A549 (cell line): ENCODE measurements at regions not wholly inside any gene's neighbourhood (a gene's known extent, or its start where the extent isn't known, plus 50 kb on each side); places are given as distances from the start of the nearest gene placed in this dataset.

Experiments
- ATAC-seq, 2 experiments: fragments of 200-7000 bp in 1 of 2; fragments of >200 bp in 1 of 2; cut with Nextera tagmentation in 1 of 2; cut with Tn5 transposase in 1 of 2; 3 replicates each; pipeline versions ENCODE4 v1.8.0 to v1.9.1; 2018 to 2020; ENCODE audit warnings: mild to moderate bottlenecking in 1 of 2, moderate library complexity in 1 of 2
- CTCF ChIA-PET: fragments of 300-600 bp; sonication (Branson Sonifier 250); formaldehyde crosslinking; extraction: SDS; loops from one replicate; lab custom pipeline; 2021; ENCODE audit warnings: antibody characterized with exemption, inconsistent platforms; lab: Yijun Ruan, JAX
- POLR2A ChIA-PET: fragments of 350-600 bp; formaldehyde crosslinking; extraction: SDS; loops from one replicate; lab custom pipeline; 2021; ENCODE audit warnings: antibody characterized with exemption, inconsistent platforms; lab: Yijun Ruan, JAX
- DNase-seq, 2 experiments: peaks; one replicate each; pipeline versions ENCODE4 v3.0.0 to v3.0.0-alpha.2; 2011 to 2016; ENCODE audit warnings: low read depth in 1 of 2, low spot score in 1 of 2
- FAIRE-seq: peaks from 2 replicates; lab custom pipeline; 2011; peaks lifted over from hg19 to GRCh38; lab: Jason Lieb, UNC
- H3K27ac ChIP-seq, 2 experiments: fragments of >200 bp; sonication (Bioruptor Twin); formaldehyde crosslinking; 3 replicates each; pipeline ENCODE4 v1.5.1; 2016 to 2017
- H3K4me1 ChIP-seq: fragments of >200 bp; sonication (Bioruptor Twin); formaldehyde crosslinking; 3 replicates; pipeline ENCODE4 v1.6.1; 2016
- H3K4me2 ChIP-seq: fragments of >200 bp; sonication (Bioruptor Twin); formaldehyde crosslinking; 3 replicates; pipeline ENCODE4 v1.6.1; 2016
- H3K4me3 ChIP-seq: fragments of >200 bp; sonication (Bioruptor Twin); formaldehyde crosslinking; 3 replicates; pipeline ENCODE4 v1.5.1; 2016
- H3K9me3 ChIP-seq: fragments of >200 bp; sonication (Bioruptor Twin); formaldehyde crosslinking; 3 replicates; pipeline ENCODE4 v1.6.1; 2016
- CEBPB ChIP-seq, 2 experiments: fragments of >200 bp in 1 of 2; sonication (Bioruptor Twin) in 1 of 2; formaldehyde crosslinking in 1 of 2; IDR thresholded peaks; 2 replicates each; pipeline ENCODE4 v1.6.1; 2012 to 2016
- CHD2 ChIP-seq: fragments of 150-350 bp; IDR thresholded peaks from 2 replicates; pipeline ENCODE4 v1.6.1; 2014; ENCODE audit warnings: low read length; ENCODE audit not compliant: partially characterized antibody
- CHD4 ChIP-seq: fragments of 200-600 bp; sonication (generic); IDR thresholded peaks from 2 replicates; pipeline ENCODE4 v1.6.1; 2016; ENCODE audit warnings: antibody characterized with exemption, mild to moderate bottlenecking, borderline replicate concordance
- EHMT2 ChIP-seq: fragments of 200-600 bp; sonication (generic); IDR thresholded peaks from 2 replicates; pipeline ENCODE4 v1.6.1; 2016; ENCODE audit warnings: antibody characterized with exemption, low read depth, mild to moderate bottlenecking, moderate library complexity
- EP300 ChIP-seq, 2 experiments: fragments of >200 bp; sonication (Bioruptor Twin); formaldehyde crosslinking; IDR thresholded peaks; 2 replicates in 1 of 2; 3 replicates in 1 of 2; pipeline ENCODE4 v1.6.1; 2016 to 2017
- GATA3 ChIP-seq: IDR thresholded peaks from 2 replicates; pipeline ENCODE4 v1.6.1; 2012; ENCODE audit warnings: borderline replicate concordance
- HDAC2 ChIP-seq: fragments of 200-600 bp; sonication (generic); IDR thresholded peaks from 2 replicates; pipeline ENCODE4 v1.6.1; 2016
- HES2 ChIP-seq: fragments of >200 bp; sonication (Bioruptor Twin); formaldehyde crosslinking; IDR thresholded peaks from 2 replicates; pipeline ENCODE4 v1.6.1; 2016
- HOXA7 ChIP-seq: fragments of 250-450 bp; sonication (Bioruptor Pico); IDR thresholded peaks from 2 replicates; pipeline ENCODE4 v1.5.0; 2020; ENCODE audit warnings: mild to moderate bottlenecking, moderate library complexity
- JUN ChIP-seq, 2 experiments: fragments of >200 bp; sonication (Bioruptor Twin); formaldehyde crosslinking; IDR thresholded peaks; 2 replicates in 1 of 2; 3 replicates in 1 of 2; pipeline ENCODE4 v1.6.1; 2016 to 2017
- JUNB ChIP-seq: fragments of >200 bp; sonication (Bioruptor Twin); formaldehyde crosslinking; IDR thresholded peaks from 2 replicates; pipeline ENCODE4 v1.6.1; 2016
- KDM1A ChIP-seq: fragments of 200-600 bp; sonication (generic); IDR thresholded peaks from 2 replicates; pipeline ENCODE4 v1.6.1; 2016; ENCODE audit warnings: low read depth, mild to moderate bottlenecking
- KDM5A ChIP-seq: fragments of 200-600 bp; sonication (generic); IDR thresholded peaks from 2 replicates; pipeline ENCODE4 v1.6.1; 2016; ENCODE audit warnings: antibody characterized with exemption, mild to moderate bottlenecking
- MAFK ChIP-seq: fragments of 450-650 bp; IDR thresholded peaks from 2 replicates; pipeline ENCODE4 v1.6.1; 2014; ENCODE audit not compliant: partially characterized antibody
- MAZ ChIP-seq: fragments of 150-350 bp; IDR thresholded peaks from 2 replicates; pipeline ENCODE4 v1.6.1; 2014; ENCODE audit warnings: antibody characterized with exemption, low read depth, low read length, borderline replicate concordance
- MYC ChIP-seq: IDR thresholded peaks from 2 replicates; pipeline ENCODE4 v1.6.1; 2012; ENCODE audit warnings: mild to moderate bottlenecking, inconsistent platforms, low read length, improper control_type of control experiment, borderline replicate concordance
- NPAS2 ChIP-seq: fragments of 250-450 bp; sonication (Bioruptor Pico); IDR thresholded peaks from 2 replicates; pipeline ENCODE4 v1.8.0; 2022; ENCODE audit warnings: mild to moderate bottlenecking, moderate library complexity, borderline replicate concordance
- NR3C1 ChIP-seq: fragments of >200 bp; sonication (Bioruptor Twin); formaldehyde crosslinking; IDR thresholded peaks from 3 replicates; pipeline ENCODE4 v1.6.1; 2017
- RAD21 ChIP-seq, 2 experiments: fragments of >200 bp in 1 of 2; sonication (Bioruptor Twin) in 1 of 2; formaldehyde crosslinking in 1 of 2; IDR thresholded peaks in 1 of 2; conservative IDR thresholded peaks in 1 of 2; 2 replicates in 1 of 2; 3 replicates in 1 of 2; pipeline ENCODE4 v1.6.1; 2012 to 2018; ENCODE audit warnings: inconsistent platforms in 1 of 2
- RARB ChIP-seq: fragments of 250-450 bp; sonication (Bioruptor Pico); IDR thresholded peaks from 2 replicates; pipeline ENCODE4 v1.8.0; 2021; ENCODE audit warnings: mild to moderate bottlenecking, moderate library complexity
- REST ChIP-seq: fragments of 200-600 bp; sonication (generic); IDR thresholded peaks from 2 replicates; pipeline ENCODE4 v1.6.1; 2016; ENCODE audit warnings: antibody characterized with exemption, mild to moderate bottlenecking, moderate library complexity
- SMC3 ChIP-seq: fragments of >200 bp; sonication (Bioruptor Twin); formaldehyde crosslinking; IDR thresholded peaks from 3 replicates; pipeline ENCODE4 v1.6.1; 2018; ENCODE audit warnings: inconsistent platforms
- TP53 ChIP-seq: fragments of 250-450 bp; sonication (Bioruptor Pico); IDR thresholded peaks from 2 replicates; pipeline ENCODE4 v1.5.0; 2021; ENCODE audit warnings: mild to moderate bottlenecking, moderate library complexity
- ZC3H11A ChIP-seq: fragments of 450-650 bp; IDR thresholded peaks from 2 replicates; pipeline ENCODE4 v1.6.1; 2014; ENCODE audit warnings: antibody characterized with exemption, mild to moderate bottlenecking
- WGBS: methylation state at CpG from one replicate; pipeline ENCODE4 v1.1.6; 2017; ENCODE audit errors: missing lambda C conversion rate; 5-methylcytosine and 5-hydroxymethylcytosine counted together
- TF ChIP-seq, protein P1 (sequence below): fragments of >200 bp; sonication (Bioruptor Twin); formaldehyde crosslinking; IDR thresholded peaks from 3 replicates; pipeline ENCODE4 v1.5.1; 2016
- TF ChIP-seq, protein P2 (sequence below): fragments of >200 bp; sonication (Bioruptor Twin); formaldehyde crosslinking; IDR thresholded peaks from 3 replicates; pipeline ENCODE4 v1.6.1; 2016

DNA sequence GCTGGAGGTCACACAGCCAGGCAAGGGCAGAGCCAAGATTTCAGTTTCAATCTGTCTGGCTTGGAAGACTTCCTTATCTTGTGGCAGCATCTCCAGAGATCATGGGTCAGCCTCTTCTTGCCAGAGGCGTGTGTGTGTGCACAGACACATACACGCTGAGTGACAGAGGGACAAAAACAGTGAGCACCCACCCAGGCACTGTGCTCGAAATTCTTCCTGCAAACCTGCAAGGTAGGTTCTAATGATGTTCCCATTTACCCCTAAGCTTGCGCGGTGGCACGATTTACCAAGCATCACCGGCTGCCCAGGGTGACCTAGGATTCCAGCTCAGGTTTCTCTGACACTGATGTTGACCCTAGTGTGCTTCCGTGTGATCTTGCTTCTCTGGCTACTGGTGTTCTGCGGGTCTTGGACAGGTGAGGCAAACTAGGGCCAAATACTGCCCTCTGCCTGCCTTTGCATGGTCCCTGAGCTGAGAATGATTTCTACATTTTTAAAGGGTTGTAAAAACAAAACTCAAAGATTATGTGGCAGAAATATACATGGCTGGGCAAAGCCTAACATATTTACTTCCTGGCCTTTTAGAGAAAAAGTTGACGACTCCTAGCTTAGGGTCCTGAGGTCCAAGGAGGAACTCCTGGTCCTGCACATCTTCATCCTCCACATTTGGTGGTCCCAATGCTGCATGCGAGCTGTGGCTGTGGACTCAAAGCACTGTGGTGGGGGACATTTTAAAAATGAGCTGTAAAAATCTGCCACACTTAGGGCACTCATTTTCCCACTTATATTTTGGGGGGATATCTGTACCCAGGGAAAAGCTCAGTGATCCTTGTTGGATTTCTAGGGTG, 268.5 kb downstream of the RPS24 start:
- CTCF ChIA-PET: interaction anchor here (0.6 to 4.4 kb wide), 27 partner anchors 9 to 893 kb away, joined by 3 to 26 read pairs (median 4); no protein-coding TSS in a partner anchor
- no peak for TF ChIP-seq HDAC2
- no peak for TF ChIP-seq RARB
- TF ChIP-seq RAD21 (conservative IDR thresholded peaks at IDR 0.05 in 1 of 2, IDR thresholded peaks at IDR 0.05 in 1 of 2): peak; percentile 34 to 60; a peak in 4 of 5 replicates
- no peak for TF ChIP-seq MYC
- no peak for TF ChIP-seq TP53 (CRISPR knock-in tag)
- TF ChIP-seq KDM5A: no peak
- TF ChIP-seq ZC3H11A: no peak
- TF ChIP-seq KDM1A: no peak
- no peak for TF ChIP-seq NR3C1
- TF ChIP-seq NPAS2 (CRISPR knock-in tag): no peak
- TF ChIP-seq, protein P1, sequence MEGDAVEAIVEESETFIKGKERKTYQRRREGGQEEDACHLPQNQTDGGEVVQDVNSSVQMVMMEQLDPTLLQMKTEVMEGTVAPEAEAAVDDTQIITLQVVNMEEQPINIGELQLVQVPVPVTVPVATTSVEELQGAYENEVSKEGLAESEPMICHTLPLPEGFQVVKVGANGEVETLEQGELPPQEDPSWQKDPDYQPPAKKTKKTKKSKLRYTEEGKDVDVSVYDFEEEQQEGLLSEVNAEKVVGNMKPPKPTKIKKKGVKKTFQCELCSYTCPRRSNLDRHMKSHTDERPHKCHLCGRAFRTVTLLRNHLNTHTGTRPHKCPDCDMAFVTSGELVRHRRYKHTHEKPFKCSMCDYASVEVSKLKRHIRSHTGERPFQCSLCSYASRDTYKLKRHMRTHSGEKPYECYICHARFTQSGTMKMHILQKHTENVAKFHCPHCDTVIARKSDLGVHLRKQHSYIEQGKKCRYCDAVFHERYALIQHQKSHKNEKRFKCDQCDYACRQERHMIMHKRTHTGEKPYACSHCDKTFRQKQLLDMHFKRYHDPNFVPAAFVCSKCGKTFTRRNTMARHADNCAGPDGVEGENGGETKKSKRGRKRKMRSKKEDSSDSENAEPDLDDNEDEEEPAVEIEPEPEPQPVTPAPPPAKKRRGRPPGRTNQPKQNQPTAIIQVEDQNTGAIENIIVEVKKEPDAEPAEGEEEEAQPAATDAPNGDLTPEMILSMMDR: peak; percentile 29; the same call in 2 of the 3 replicates
- TF ChIP-seq SMC3: peak; percentile 44; the same call in 2 of the 3 replicates
- TF ChIP-seq HOXA7 (CRISPR knock-in tag): no peak
- no peak for TF ChIP-seq EHMT2
- no peak for TF ChIP-seq HES2
- no peak for TF ChIP-seq MAZ
- TF ChIP-seq REST: no peak
- peak overlapping the region; percentile 58 for H3K4me3 ChIP-seq
- WGBS: 89% methylated on average over 11 of the region's 11 CpGs
- peak overlapping the region; percentile 92 to 93 for H3K27ac ChIP-seq
- 0 out of 3 replicates have a peak, but pooled peaks cover under 1% of the 10 kb centered on the region for H3K9me3 ChIP-seq
- ATAC-seq (no peak; a peak in 1 of 6 replicates), FAIRE-seq (no peak), DNase-seq (peak in 1 of 2 experiments; percentile 22)
- H3K4me1 ChIP-seq: peaks cover 15% of the 10 kb centered on the region
- H3K4me2 ChIP-seq: peak overlapping the region; percentile 93
- POLR2A ChIA-PET: interaction anchor here (0.7 to 1.4 kb wide), 3 partner anchors 46 to 765 kb away, joined by 3 to 4 read pairs (median 3); no protein-coding TSS in a partner anchor

GRCh38 chr10:78302739-78302988, 269.0 kb downstream of the RPS24 start:
- Histone ChIP-seq H3K4me1 (peaks cover 15% of the 10 kb centered on the region), H3K27ac (peak overlapping the region; percentile 92 to 93), H3K4me3 (peak overlapping the region; percentile 58)
- ATAC-seq: no peak
- TF ChIP-seq MYC (no peak), JUN (IDR thresholded peaks at IDR 0.05) (no peak), HES2 (no peak), JUNB (no peak), RAD21 (conservative IDR thresholded peaks at IDR 0.05 in 1 of 2, IDR thresholded peaks at IDR 0.05 in 1 of 2) (no peak), CEBPB (IDR thresholded peaks at IDR 0.05) (no peak), MAFK (no peak), KDM5A (no peak), EP300 (IDR thresholded peaks at IDR 0.05) (no peak), GATA3 (no peak), CHD2 (no peak), CHD4 (no peak)
- TF ChIP-seq, protein P2, sequence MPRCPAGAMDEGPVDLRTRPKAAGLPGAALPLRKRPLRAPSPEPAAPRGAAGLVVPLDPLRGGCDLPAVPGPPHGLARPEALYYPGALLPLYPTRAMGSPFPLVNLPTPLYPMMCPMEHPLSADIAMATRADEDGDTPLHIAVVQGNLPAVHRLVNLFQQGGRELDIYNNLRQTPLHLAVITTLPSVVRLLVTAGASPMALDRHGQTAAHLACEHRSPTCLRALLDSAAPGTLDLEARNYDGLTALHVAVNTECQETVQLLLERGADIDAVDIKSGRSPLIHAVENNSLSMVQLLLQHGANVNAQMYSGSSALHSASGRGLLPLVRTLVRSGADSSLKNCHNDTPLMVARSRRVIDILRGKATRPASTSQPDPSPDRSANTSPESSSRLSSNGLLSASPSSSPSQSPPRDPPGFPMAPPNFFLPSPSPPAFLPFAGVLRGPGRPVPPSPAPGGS: no peak
- TF ChIP-seq, all 56 proteins: peak for 0
- POLR2A ChIA-PET: interaction anchor here (0.7 to 1.4 kb wide), 3 partner anchors 47 to 764 kb away, joined by 3 to 4 read pairs (median 3); no protein-coding TSS in a partner anchor
- FAIRE-seq: no peak
- 0% methylated on average over 3 of the region's 3 CpGs for WGBS
- CTCF ChIA-PET: interaction anchor here (0.6 to 4.4 kb wide), 27 partner anchors 10 to 893 kb away, joined by 3 to 26 read pairs (median 4); no protein-coding TSS in a partner anchor
- Histone ChIP-seq H3K9me3 (no peaks in the 10 kb centered on the region), H3K4me2 (peak overlapping the region; percentile 93)
- DNase-seq: no peak
